ENCODE measurements at regions not wholly inside any gene's neighbourhood (a gene's known extent, or its start where the extent isn't known, plus 50 kb on each side); places are given as distances from the start of the nearest gene placed in this dataset.
"Not testable (repeated sequence)": the region's sequence is repeated elsewhere in the genome, so short reads cannot be mapped to it uniquely, and the experiment has no call there.

DNA sequence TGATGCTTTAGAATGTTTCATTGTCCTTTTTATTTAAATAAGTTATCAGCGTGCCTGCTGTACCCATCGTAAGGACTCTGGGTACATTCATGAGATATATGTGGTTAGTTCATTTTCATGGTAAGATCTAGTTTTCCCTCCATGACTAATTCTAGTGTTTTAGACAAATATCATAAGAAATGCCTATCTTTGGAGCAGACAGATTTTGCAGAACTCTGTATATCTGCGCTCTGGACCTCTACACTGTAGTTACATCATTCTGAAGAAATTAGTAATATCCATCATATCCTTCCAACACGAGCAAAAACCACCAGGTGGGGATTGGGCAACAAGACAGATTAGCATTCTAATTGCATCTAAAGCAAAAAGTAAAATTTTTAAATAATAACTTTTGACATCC, 499.2 kb downstream of the SETD4 start:
- ATAC-seq, result no peak

DNA sequence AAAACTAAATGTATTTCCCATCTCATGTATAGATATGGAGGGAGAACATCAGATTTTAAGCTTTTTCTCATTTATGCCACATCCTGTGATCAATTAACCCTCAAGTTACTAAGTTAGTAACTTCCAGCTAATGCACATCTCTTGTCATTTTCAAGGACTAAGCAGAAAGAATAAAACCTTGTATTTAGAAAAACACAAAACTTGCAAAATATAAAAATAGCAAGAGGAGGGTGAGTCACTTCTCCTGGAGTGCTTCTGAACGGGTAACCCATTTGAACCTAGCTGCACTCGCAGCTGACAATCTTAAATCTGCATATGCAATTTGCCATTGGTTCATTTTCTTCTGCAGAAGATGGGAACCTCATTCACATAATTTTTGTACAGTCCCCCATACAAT, 500.5 kb downstream of the SETD4 start:
- no peak for ATAC-seq

DNA sequence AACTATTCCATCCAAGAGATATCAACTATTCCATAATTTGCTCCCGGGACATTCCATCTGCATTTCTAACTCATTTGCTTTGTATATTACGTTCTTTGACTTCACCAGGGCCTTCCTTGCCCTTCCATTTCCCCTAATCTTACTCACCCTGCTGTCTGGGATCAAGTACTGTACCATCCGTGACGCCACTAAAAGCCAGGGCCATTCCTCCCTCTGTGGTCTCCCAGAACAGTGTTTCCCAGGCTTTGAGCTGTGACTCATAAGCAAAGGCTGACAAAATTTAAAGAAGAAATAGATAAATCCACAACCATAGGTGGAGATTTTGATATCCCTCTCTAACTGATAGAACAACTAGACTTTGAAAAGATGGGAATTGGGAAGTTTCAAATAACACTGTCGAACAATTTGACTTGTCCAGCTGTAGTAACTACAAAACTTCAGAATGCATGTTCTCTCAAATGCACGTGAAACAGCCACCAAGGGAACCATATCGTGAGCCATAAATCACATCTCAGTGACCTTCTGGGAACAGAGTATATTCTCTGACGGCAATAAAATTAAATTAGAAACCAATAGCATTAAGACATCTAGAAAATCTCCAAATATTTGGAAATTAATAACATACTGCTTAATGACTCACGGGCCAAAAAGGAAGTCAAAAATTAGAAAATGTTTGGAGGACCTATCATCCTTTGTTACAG, 501.0 kb downstream of the SETD4 start:
- no peak for ATAC-seq

DNA sequence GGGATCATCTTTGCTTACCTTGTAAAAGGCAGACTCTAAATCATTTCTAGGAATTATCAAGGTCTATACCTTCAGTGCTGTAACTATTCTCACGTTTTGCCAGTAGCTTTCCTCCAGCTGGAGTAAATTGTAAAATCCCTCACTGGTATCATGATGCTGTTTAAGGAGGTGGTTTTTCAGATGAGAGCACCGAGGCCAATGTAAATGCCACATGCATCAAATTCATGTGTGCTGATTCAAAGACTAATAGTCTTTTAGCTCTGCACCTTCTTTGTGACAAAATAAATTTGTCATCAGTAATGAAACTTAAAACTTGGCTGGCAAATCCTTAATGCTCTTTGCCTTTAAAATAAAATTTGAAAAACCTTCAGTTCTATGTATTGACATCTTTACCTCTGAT, 503.8 kb downstream of the SETD4 start:
- ATAC-seq, result no peak

DNA sequence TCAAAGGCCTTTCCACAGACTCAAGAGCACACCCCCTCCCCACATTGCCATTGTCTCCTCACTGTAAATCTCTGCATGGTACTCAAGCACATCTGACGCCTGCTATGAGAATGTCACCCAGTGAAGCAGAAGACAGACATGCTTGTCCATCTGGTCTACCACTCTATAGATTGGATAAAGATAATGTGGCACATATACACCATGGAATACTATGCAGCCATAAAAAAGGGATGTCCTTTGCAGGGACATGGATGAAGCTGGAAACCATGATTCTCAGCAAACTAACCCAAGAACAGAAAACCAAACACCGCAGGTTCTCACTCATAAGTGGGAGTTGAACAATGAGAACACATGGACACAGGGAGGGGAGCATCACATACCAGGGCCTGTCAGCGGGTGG, 503.4 kb upstream of the RUNX1 start:
- ATAC-seq, result not testable (repeated sequence)

DNA sequence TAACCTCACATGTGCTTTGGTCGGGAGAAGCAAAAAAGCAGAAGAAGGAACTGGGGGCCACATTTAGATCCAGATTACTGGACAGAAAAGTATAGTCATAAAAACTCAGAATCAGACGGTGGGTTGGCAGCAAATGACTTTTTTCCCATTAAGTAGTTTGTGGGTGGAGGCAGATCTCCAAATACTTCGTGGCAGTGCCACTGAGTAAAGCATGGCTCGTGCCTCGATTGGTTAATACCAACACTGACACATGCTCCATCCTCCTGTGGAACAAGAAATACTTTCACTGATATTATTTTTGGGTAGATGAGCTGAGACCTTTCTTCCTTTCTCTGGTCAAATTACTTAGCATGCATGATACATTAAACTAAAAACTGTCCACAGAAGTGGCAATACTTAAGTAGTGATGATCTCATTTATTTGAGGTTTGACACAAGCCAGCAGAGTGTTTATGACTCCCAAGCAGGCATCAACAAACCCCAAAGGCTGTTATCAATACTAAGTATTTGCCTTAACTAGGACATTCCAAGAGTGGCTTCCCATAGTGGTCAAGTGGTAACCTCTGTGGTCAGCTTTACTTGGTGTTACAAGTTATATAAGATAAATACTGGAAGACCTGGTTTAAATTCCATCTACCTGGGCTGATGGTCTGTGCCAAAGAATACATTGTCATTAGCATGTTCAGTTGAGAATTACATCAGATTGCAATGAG, 500.0 kb upstream of the RUNX1 start:
- ATAC-seq, result no peak

DNA sequence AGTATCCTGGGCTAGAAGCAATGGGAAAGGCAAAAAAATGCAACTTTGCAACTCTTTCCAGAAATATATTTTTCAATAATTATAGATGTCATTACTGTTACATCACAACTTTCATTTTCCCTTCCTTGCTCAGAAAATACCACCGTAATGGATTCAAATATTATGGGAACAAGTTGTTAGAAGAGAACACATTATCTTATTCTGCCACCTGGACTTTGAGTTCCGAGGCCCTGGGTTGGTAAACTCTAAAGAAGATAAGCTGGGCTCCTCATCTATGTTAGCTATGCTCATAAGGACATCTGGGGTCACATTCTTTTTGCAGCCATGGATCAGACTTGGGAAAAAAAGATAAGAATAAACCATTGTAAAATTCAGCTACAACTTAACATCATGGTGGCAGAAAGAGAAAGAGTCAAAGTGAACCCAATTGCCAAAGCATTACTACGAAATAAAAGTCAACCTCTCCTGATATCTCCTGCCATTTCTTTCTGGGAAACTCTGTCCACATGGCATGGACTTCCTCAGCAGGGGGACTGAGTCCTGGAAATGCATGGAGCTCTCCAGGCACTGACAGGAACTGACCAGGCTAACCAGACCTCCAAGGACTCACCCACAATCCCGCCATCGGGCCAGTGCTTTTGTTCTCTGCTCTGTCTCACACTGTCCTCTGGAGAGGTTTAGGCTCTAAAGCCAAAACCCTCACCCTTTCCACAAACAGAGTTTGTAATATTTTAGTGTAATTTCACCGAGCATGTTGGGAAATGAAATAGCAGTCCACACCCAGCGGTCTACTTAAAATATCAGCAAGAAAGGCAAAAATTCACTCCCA, 499.1 kb upstream of the RUNX1 start:
- no peak for ATAC-seq

DNA sequence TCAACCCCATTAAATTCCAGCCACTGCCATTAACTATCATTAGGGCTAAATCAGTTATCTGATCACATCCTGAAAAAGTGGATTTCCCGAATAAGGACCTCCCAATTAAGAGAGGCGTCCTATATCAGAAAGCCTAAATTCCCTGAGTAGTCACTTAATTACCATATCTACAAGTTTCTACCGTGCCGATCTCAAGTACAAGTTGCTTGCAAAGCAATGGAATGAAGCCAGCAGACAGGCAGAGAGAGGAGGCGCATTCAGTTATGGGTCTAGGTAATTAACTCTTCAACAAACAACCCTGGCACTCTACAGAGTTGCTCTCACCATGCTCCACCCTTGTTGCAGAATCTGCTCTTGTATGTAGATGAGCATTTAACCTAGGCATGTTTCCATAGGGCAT, 494.6 kb upstream of the RUNX1 start:
- no peak for ATAC-seq

DNA sequence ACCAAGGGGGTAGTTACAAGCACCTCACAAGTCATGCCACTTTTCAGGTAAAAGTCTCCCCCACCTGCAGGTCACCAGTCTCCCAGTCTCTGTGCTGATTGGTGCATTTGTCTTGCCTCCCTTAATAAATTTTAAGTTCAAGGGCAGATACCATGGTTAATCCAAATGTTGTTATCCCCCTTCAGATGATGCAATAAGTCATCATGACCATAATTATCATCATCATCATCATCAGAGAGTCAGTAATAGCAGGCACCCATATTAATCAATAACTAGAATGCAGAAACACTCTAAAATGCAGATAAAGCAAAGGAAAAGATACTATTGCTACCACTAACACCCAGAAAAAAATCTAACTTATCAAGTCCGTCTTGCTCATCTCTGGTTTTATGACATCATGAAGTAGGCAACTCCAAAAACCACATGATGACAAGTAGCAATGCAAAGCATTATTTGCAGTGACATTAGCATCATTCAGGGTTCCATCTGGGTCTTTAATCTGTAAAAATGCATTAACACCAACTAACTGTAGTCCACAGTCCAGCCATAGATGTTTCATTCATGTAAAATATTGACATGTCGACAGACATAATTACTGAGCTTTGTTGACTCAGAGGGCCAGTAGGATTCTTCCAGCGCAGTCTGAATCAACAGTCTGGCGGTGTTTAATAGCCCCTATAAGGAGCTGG, 492.0 kb upstream of the RUNX1 start:
- ATAC-seq, result no peak

DNA sequence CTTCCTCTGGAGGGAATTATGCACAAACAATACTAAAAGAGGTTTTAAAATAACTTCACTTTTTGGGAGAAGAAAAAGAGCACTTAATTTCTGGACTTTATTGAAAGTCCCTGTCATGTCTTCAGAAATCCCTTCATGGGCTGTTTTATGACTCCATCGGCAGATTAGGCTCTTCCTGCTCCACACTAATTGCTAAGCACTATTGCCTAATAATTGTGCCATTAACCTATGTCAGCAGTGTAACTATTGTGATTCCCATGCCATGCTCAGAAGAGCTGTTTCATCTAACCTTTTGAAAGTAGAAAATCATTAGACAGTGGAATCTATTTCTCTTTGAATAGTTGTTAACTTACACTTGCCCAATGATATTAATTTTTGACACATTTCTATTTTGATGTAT, 489.3 kb upstream of the RUNX1 start:
- peak; percentile 58 for ATAC-seq

DNA sequence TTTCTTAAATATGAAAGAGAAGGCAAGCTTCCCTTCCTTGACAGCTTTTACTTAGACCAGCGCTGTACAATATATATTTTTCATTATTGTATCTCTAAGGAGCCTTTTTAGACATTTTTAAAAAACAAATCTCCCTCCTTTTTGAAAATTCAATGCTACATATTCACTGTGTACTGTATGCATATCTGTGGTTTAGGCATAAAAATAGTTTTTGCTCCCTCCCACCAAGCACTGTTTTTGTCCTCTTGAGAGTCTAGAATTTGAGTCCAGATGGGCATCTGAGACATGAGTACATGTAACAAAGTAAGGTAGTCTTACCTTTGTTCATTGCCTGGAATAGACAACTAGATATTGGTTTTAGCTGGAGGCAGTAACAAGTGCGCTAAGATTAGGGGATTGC, 488.5 kb upstream of the RUNX1 start:
- ATAC-seq, result no peak

DNA sequence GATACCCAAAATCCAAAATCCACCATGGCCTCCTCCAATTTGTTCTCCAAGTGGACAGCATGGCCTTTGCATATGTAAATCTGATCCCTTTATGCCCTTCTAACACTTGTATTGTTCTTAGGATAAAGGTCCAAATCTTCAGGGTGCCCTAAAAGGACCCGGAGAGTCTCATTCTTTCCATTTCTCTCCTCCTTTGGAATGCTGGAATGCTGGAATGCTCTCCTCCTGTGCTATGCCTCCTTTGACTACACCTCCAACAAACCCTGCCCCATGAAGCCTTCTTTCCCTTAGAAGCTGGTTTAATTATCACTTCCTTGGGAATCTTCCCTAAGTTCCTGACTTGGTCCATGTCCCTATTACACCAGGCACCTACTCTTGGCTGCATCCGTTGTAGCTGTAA, 484.8 kb upstream of the RUNX1 start:
- ATAC-seq, result no peak

DNA sequence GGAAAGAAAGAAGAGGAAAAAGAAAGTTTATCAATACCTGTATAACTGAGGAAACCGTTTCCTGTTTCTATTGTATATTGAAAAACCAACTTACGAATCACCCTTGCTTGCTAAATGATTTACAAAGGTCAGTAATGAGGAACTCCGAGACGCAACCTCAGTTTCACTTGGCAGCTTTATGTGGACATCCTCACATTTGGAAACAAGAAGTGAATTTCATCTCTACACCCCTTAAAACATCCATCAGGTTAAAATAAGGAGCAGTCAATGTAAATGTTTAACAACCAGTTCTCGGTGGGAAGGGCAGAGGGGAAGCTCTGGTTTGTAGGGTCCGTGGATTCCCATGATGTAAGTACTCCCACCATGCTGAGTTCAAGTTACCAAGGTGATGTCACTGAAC, 481.7 kb upstream of the RUNX1 start:
- ATAC-seq, result no peak

DNA sequence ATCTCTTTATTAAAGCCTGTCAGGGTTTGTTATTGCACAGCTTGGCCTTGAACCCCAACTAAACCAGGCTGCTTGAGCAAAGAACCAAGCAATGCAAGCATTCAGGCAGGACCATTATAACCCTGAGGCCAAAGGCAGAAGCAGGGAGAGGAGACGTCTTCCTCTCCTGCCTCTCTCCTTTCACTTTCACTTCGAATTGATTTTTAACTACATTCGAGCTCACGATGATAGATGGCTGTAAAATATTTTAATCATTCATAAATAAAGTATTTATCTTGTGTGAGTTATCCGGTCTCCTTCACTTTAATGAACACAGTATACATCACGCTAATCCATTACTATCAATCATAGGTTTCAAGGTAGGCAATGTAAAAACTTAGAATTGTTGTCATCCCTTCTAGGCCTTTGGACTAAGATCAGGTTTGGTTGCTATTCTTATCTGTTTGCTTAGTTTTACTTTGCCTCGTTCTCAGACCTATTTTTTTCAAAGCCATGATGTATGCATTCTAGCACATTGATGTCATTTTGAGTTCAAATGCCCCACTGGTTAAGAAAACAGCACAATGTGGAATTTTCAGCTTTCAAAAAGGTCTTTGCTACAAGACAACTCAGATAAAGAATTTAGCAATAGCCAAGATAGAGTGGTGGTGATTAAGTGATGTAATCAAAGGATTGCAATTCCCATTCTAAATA, 480.2 kb upstream of the RUNX1 start:
- no peak for ATAC-seq

DNA sequence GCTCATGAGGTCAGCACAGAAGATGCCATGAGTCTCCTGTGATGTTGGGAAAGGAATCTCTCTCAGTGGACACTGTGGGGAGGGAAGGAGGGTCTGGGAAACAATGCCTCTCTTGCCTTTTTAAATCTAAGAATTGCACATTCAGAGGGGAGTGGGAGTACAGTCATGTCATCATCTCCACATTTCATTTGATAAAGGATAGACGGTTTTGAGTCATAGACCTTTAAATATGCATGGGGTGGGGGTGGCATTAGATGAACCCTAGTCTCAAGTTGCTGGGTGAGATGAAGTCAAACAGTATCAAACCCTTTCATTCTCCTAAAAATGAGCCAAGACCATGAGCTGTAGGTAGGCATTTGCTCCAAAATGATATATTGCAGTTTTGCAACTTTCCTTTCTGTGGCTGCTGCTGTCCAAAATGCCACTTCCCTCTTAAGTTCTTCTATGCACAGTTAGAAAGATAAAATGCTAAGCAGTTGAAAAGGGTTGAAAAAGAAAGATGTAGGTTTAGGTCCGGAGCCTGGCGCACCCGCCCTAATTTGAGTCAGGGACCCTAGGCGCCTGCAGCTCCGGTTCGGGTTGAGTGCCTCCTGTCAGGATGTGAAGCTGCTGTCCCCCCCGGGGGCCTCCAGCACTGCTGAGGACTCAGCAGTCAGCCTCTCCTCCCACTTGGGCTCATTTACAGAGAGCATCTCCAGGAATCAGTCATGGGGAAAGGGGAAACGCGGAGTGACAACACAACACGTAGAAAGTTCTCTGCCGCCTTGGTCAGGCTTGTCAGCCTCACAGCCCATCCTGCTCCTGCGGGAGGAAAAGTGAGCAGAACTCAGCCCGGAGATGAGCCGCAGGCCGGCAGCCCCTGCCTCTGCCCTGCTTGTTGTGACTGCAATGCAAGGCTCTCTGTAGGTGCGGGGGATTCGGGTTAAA, 479.3 kb upstream of the RUNX1 start:
- ATAC-seq, result peak; percentile 38

DNA sequence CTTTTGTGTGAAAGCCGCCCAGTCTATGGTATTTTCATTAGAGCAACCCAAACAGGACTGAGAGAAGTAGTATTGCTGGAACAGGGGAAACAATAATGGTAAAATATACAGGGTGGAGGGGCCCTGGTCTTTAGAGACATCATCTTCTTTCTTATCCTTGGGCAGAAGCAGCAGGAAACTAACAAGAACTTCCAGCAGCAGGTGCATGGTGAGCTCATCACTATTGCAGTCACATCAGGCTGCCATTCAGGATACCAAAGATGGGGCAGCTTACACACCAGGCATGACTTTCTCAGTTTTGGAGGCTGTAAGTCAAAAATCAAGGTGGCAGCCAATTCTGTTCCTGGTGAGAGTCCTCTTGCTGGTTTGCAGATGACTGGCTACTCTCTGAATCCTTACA, 478.3 kb upstream of the RUNX1 start:
- ATAC-seq, result no peak

DNA sequence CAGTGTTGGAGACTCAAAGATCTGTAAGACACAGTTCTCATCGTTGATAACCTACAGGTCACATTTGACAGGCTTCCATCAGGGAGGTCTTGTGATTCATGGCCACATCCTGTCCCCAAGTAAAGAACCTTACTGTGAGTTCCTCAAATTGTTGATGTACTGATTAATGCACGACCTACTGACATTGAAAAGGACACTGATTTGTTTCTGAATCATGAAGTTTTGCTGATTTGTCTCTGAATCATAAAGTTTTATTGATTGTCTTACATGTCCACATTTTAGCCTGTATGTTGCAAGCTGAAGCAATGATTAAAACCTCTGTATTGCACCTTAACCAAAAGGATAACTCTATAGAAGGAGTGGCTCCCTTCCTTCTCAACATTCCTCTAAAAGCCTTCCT, 476.3 kb upstream of the RUNX1 start:
- ATAC-seq, result peak; percentile 36

DNA sequence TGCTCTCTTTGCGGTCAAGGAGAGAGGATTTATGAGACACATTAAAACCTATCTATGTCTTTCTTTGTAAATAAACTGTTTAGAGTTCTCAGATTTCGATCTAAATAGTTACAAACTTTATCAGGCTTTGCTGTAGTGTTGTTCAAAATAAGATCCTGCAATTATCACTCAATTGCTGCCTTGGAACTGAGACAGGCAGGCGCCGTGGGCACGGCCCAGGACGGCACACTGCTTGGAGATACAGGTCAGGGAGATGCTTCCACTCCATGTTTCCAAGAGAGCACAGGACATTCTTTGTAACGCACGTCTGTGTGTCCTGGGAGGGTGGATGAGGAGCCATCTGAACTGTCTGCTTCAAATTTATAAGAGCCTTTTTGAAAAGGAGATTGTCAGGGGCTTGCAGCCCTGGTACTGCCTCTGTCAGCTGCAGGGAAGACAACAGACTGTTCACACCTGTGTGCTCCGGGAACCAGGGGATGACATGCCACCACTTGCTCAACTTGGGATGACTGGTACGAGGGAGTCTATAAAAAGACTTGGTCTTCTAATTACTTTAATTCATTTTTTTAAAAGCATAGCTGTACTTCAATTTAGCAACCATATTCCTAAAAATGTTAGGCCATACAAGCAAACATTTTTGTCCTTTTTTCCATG, 472.9 kb upstream of the RUNX1 start:
- peak; percentile 51 for ATAC-seq

DNA sequence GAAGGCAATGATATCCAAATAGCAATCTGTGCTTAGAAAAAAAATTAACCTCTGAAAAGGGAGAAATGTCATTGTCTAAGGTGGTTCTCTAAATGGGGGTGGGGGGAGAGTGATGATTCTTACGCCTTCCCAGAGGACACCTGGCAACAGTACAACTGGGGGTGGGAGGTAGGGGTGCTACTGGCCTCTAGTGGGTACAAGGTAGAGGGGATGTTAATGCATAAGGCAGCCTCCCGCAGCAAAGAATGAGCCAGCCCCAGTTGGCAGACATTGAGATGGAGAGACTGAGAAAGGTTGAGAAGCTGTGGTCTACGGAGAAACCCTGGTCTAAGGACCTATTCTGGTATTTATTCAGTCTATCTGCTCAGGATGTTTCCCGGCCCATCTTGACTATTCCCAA, 472.2 kb upstream of the RUNX1 start:
- no peak for ATAC-seq

DNA sequence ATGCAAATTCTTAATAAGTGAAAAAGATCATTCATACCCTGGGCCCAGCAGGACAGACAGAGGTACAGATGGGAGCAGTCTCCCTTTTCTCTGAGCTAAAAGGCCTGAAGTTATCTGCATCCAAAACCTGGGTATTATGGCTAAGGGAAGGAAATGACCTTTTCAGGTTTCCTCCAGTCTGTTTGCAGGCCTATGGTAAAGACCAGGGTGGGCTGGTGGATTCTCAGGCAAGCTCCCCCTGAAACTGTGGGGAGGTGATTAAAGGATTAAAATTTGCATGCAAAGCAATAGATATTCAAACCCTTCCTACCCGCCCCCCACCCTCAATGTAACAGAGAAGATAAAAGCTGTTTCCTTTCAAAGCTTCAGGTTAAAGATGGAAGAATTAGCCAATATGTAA, 471.8 kb upstream of the RUNX1 start:
- ATAC-seq, result no peak

DNA sequence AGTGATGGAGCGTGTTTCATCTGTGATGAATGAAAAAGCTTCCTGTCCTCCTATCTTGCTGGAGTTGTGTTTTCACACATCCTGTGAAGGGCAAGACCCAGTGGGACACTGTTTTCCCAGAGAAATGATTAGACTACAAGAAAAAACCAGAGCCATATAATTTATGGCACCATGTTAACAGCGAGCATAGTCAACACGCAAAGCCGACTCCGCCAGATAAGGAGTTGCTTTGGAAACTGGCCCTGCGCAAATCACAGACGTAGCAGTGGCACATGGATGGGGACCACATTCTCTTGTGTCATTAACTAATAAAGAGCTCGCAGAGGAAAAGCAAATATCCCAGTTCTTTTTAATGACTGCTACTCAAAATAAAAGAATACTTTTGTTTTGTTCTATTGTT, 471.2 kb upstream of the RUNX1 start:
- no peak for ATAC-seq

Data from esophagus mucosa (tissue), 1 donor.